ENCODE measurements at regions not wholly inside any gene's neighbourhood (a gene's known extent, or its start where the extent isn't known, plus 50 kb on each side); places are given as distances from the start of the nearest gene placed in this dataset.

- no peaks in the 10 kb centered on the region for H3K9me3 ChIP-seq (ENCODE audit: control insufficient read depth, low read length)
- no peak overlapping the region for H2BK5ac ChIP-seq (ENCODE audit: low read depth, low read length, poor library complexity, severe bottlenecking)
- peaks cover 24% of the 10 kb centered on the region for H3K4me1 ChIP-seq (ENCODE audit: control insufficient read depth, insufficient read depth, low read depth, low read length)
- no peak overlapping the region for H2AFZ ChIP-seq (ENCODE audit: low read depth, low read length)
- H3K36me3 ChIP-seq (ENCODE audit: control insufficient read depth in 1 of 2, insufficient read depth in 2 of 2, low read depth in 1 of 2, low read length in 2 of 2) = no peaks in the 10 kb centered on the region
- no peaks in the 10 kb centered on the region for H3K79me1 ChIP-seq (replicated peaks; ENCODE audit: low read length, poor library complexity, severe bottlenecking)
- 49% methylated on average over 29 of the region's 29 CpGs for WGBS
- H3K27me3 ChIP-seq (ENCODE audit: control insufficient read depth in 1 of 2, insufficient read depth in 1 of 2, low read length in 2 of 2) = peaks cover 0 to 16% of the 10 kb centered on the region in 2 experiments
- peak overlapping the region; percentile 11 for H2AK5ac ChIP-seq (ENCODE audit: low read length, severe bottlenecking)
- H3K14ac ChIP-seq (ENCODE audit: low read length in 2 of 2) = no peak overlapping the region
- H4K8ac ChIP-seq (ENCODE audit: low read length) = peak overlapping the region; percentile 83
- peak overlapping the region; percentile 94 for H4K91ac ChIP-seq (ENCODE audit: low read length)
- peak overlapping the region; percentile 21 to 94 for H3K4ac ChIP-seq (ENCODE audit: low read depth in 1 of 2, low read length in 2 of 2)
- peak overlapping the region; percentile 90 for H2BK15ac ChIP-seq (ENCODE audit: low read depth, poor library complexity, severe bottlenecking)
- H3K4me3 ChIP-seq (ENCODE audit: insufficient read depth in 1 of 2, low read depth in 1 of 2, low read length in 2 of 2) = peak overlapping the region in 1 of 2 experiments; percentile 53
- H3K23ac ChIP-seq (ENCODE audit: low read length in 2 of 2) = no peak overlapping the region
- peak overlapping the region; percentile 27 for H3K4me2 ChIP-seq (ENCODE audit: low read length, poor library complexity, severe bottlenecking)
- H3K27ac ChIP-seq (ENCODE audit: low read length, poor library complexity, severe bottlenecking) = peak overlapping the region; percentile 44
- peak overlapping the region; percentile 61 for H3K9ac ChIP-seq (ENCODE audit: low read length)
- peak overlapping the region; percentile 39 for H2BK120ac ChIP-seq (ENCODE audit: low read depth, low read length)
- peak overlapping the region; percentile 70 to 85 for H3K18ac ChIP-seq (ENCODE audit: low read depth in 1 of 2, low read length in 2 of 2)
- DNase-seq = peak; percentile 93
- peak overlapping the region; percentile 88 to 92 for H2BK12ac ChIP-seq (ENCODE audit: low read length in 2 of 2)
Measured at GRCh38 chr2:8543383-8544170, 138.3 kb upstream of the ID2 start.

GRCh38 chr2:8544171-8544785 is 137.6 kb upstream of the ID2 start:
- Histone ChIP-seq H3K79me1 (replicated peaks; ENCODE audit: low read length, poor library complexity, severe bottlenecking) (no peaks in the 10 kb centered on the region), H2AFZ (ENCODE audit: low read depth, low read length) (no peak overlapping the region), H3K4ac (ENCODE audit: low read depth in 1 of 2, low read length in 2 of 2) (peak overlapping the region; percentile 21 to 66), H2BK120ac (ENCODE audit: low read depth, low read length) (peak overlapping the region; percentile 1), H3K4me3 (ENCODE audit: insufficient read depth in 1 of 2, low read depth in 1 of 2, low read length in 2 of 2) (no peak overlapping the region), H3K27me3 (ENCODE audit: control insufficient read depth in 1 of 2, insufficient read depth in 1 of 2, low read length in 2 of 2) (peaks cover 0 to 16% of the 10 kb centered on the region in 2 experiments), H3K27ac (ENCODE audit: low read length, poor library complexity, severe bottlenecking) (peak overlapping the region; percentile 1), H3K4me1 (ENCODE audit: control insufficient read depth, insufficient read depth, low read depth, low read length) (peaks cover 24% of the 10 kb centered on the region), H2BK12ac (ENCODE audit: low read length in 2 of 2) (peak overlapping the region; percentile 88 to 92), H2BK15ac (ENCODE audit: low read depth, poor library complexity, severe bottlenecking) (peak overlapping the region; percentile 90), H2BK5ac (ENCODE audit: low read depth, low read length, poor library complexity, severe bottlenecking) (no peak overlapping the region), H3K36me3 (ENCODE audit: control insufficient read depth in 1 of 2, insufficient read depth in 2 of 2, low read depth in 1 of 2, low read length in 2 of 2) (no peaks in the 10 kb centered on the region), H3K14ac (ENCODE audit: low read length in 2 of 2) (peak overlapping the region in 1 of 2 experiments; percentile 9), H3K23ac (ENCODE audit: low read length in 2 of 2) (no peak overlapping the region), H3K18ac (ENCODE audit: low read depth in 1 of 2, low read length in 2 of 2) (peak overlapping the region; percentile 74 to 85), H3K9me3 (ENCODE audit: control insufficient read depth, low read length) (no peaks in the 10 kb centered on the region), H3K9ac (ENCODE audit: low read length) (peak overlapping the region; percentile 61), H3K4me2 (ENCODE audit: low read length, poor library complexity, severe bottlenecking) (no peak overlapping the region), H4K8ac (ENCODE audit: low read length) (peak overlapping the region; percentile 88), H4K91ac (ENCODE audit: low read length) (peak overlapping the region; percentile 94), H2AK5ac (ENCODE audit: low read length, severe bottlenecking) (peak overlapping the region; percentile 17)
- DNase-seq = no peak
- WGBS = 91% methylated on average over 15 of the region's 15 CpGs

- no peaks in the 10 kb centered on the region for H3K36me3 ChIP-seq (ENCODE audit: control insufficient read depth in 1 of 2, insufficient read depth in 2 of 2, low read depth in 1 of 2, low read length in 2 of 2)
- no peaks in the 10 kb centered on the region for H3K9me3 ChIP-seq (ENCODE audit: control insufficient read depth, low read length)
- peaks cover 0 to 15% of the 10 kb centered on the region in 2 experiments for H3K27me3 ChIP-seq (ENCODE audit: control insufficient read depth in 1 of 2, insufficient read depth in 1 of 2, low read length in 2 of 2)
- H2BK15ac ChIP-seq (ENCODE audit: low read depth, poor library complexity, severe bottlenecking) = no peak overlapping the region
- peak overlapping the region in 1 of 2 experiments; percentile 57 for H3K14ac ChIP-seq (ENCODE audit: low read length in 2 of 2)
- H3K18ac ChIP-seq (ENCODE audit: low read depth in 1 of 2, low read length in 2 of 2) = peak overlapping the region; percentile 74 to 85
- no peak overlapping the region for H3K23ac ChIP-seq (ENCODE audit: low read length in 2 of 2)
- peak; percentile 89 for DNase-seq
- H2AFZ ChIP-seq (ENCODE audit: low read depth, low read length) = no peak overlapping the region
- peak overlapping the region; percentile 94 for H4K91ac ChIP-seq (ENCODE audit: low read length)
- peak overlapping the region; percentile 17 for H2AK5ac ChIP-seq (ENCODE audit: low read length, severe bottlenecking)
- H3K4me1 ChIP-seq (ENCODE audit: control insufficient read depth, insufficient read depth, low read depth, low read length) = peaks cover 24% of the 10 kb centered on the region
- 55% methylated on average over 27 of the region's 27 CpGs for WGBS
- peak overlapping the region; percentile 45 for H2BK120ac ChIP-seq (ENCODE audit: low read depth, low read length)
- no peak overlapping the region for H3K27ac ChIP-seq (ENCODE audit: low read length, poor library complexity, severe bottlenecking)
- H3K79me1 ChIP-seq (replicated peaks; ENCODE audit: low read length, poor library complexity, severe bottlenecking) = no peaks in the 10 kb centered on the region
- no peak overlapping the region for H3K4me2 ChIP-seq (ENCODE audit: low read length, poor library complexity, severe bottlenecking)
- H3K4me3 ChIP-seq (ENCODE audit: insufficient read depth in 1 of 2, low read depth in 1 of 2, low read length in 2 of 2) = no peak overlapping the region
- peak overlapping the region; percentile 81 to 92 for H2BK12ac ChIP-seq (ENCODE audit: low read length in 2 of 2)
- H3K4ac ChIP-seq (ENCODE audit: low read depth in 1 of 2, low read length in 2 of 2) = peak overlapping the region in 1 of 2 experiments; percentile 35
- H3K9ac ChIP-seq (ENCODE audit: low read length) = peak overlapping the region; percentile 42
- no peak overlapping the region for H2BK5ac ChIP-seq (ENCODE audit: low read depth, low read length, poor library complexity, severe bottlenecking)
- peak overlapping the region; percentile 88 for H4K8ac ChIP-seq (ENCODE audit: low read length)
Measured at GRCh38 chr2:8544786-8545694, 136.8 kb upstream of the ID2 start.

Measured in mesenchymal stem cell (in vitro differentiated cells and primary cell).